Endothelial cell of umbilical vein (primary cell): ENCODE measurements at regions not wholly inside any gene's neighbourhood (a gene's known extent, or its start where the extent isn't known, plus 50 kb on each side); places are given as distances from the start of the nearest gene placed in this dataset.

ENCODE experiments used
- EZH2 ChIP-seq: IDR thresholded peaks from 2 replicates; pipeline ENCODE4 v1.6.1; 2012; ENCODE audit warnings: borderline replicate concordance, low read depth, mild to moderate bottlenecking, moderate library complexity, low read length, inconsistent platforms; ENCODE audit not compliant: severe bottlenecking
- MYC ChIP-seq: IDR thresholded peaks from one replicate; pipeline ENCODE4 v1.6.1; 2011; ENCODE audit warnings: mild to moderate bottlenecking, low read depth, low read length
- POLR2A ChIP-seq: IDR thresholded peaks from 2 replicates; pipeline ENCODE4 v1.6.1; 2012; ENCODE audit warnings: low read depth, mild to moderate bottlenecking, control low read depth, low read length
- POLR2AphosphoS5 ChIP-seq: IDR thresholded peaks from 2 replicates; pipeline ENCODE4 v1.6.1; 2012; ENCODE audit warnings: low read depth, mild to moderate bottlenecking, control low read depth, low read length, moderate library complexity; ENCODE audit not compliant: insufficient read depth
- TF ChIP-seq, protein P1 (sequence below): IDR thresholded peaks from 2 replicates; pipeline ENCODE4 v1.6.1; 2011; ENCODE audit not compliant: insufficient read depth, insufficient read length
- TF ChIP-seq, protein P2 (sequence below), 2 donors: IDR thresholded peaks; 1 replicate in 1 of 2; 2 replicates in 1 of 2; pipeline ENCODE4 v1.5.1; 2011; ENCODE audit warnings: low read length in 2 of 2, mild to moderate bottlenecking in 2 of 2, moderate library complexity in 2 of 2, control low read depth in 1 of 2, inconsistent platforms in 1 of 2, low read depth in 1 of 2; ENCODE audit not compliant: insufficient read depth in 1 of 2; ENCODE audit errors: extremely low read depth in 1 of 2

DNA sequence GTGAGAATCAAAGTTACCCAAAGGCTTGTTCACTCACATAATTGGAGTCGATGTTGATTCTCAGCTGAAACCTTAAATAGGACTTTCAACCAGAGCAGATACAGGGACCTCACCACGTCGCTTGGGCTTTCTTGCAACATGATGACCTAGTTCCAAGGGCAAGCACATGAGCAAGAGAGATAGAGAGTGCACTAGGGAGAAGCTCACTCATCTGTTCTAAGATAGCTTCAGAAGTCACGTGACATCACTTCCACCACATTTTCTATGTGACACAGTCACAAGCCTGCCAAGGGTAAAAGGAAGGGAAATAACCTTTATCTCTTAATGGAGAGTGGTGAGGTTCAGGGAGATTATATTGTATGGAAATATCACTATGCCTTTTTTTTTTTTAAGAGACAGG is 470.1 kb upstream of the PLXNA2 start:
- TF ChIP-seq, protein P1, sequence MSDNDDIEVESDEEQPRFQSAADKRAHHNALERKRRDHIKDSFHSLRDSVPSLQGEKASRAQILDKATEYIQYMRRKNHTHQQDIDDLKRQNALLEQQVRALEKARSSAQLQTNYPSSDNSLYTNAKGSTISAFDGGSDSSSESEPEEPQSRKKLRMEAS = no peak
- TF ChIP-seq POLR2A (no peak), MYC (no peak), POLR2AphosphoS5 (no peak), EZH2 (no peak)
- TF ChIP-seq, protein P2, sequence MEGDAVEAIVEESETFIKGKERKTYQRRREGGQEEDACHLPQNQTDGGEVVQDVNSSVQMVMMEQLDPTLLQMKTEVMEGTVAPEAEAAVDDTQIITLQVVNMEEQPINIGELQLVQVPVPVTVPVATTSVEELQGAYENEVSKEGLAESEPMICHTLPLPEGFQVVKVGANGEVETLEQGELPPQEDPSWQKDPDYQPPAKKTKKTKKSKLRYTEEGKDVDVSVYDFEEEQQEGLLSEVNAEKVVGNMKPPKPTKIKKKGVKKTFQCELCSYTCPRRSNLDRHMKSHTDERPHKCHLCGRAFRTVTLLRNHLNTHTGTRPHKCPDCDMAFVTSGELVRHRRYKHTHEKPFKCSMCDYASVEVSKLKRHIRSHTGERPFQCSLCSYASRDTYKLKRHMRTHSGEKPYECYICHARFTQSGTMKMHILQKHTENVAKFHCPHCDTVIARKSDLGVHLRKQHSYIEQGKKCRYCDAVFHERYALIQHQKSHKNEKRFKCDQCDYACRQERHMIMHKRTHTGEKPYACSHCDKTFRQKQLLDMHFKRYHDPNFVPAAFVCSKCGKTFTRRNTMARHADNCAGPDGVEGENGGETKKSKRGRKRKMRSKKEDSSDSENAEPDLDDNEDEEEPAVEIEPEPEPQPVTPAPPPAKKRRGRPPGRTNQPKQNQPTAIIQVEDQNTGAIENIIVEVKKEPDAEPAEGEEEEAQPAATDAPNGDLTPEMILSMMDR (IDR thresholded peaks at IDR 0.05; ENCODE audit: extremely low read depth in 1 of 2, insufficient read depth in 1 of 2, low read depth in 1 of 2, low read length in 2 of 2) = no peak
